Skeletal muscle tissue (tissue), 3 donors: ENCODE measurements at regions not wholly inside any gene's neighbourhood (a gene's known extent, or its start where the extent isn't known, plus 50 kb on each side); places are given as distances from the start of the nearest gene placed in this dataset.

Experiments used
- H3K27ac ChIP-seq: one replicate; pipeline ENCODE4 v1.7.0; 2013; ENCODE audit warnings: mild to moderate bottlenecking, low read depth, low read length, inconsistent platforms
- H3K27me3 ChIP-seq, 3 donors: one replicate each; pipeline ENCODE4 v1.7.0; 2013; ENCODE audit warnings: low read length in 3 of 3; ENCODE audit not compliant: control insufficient read depth in 3 of 3, insufficient read depth in 3 of 3
- H3K36me3 ChIP-seq, 3 donors: one replicate each; pipeline ENCODE4 v1.7.0; 2013; ENCODE audit warnings: low read length in 3 of 3; ENCODE audit not compliant: control insufficient read depth in 3 of 3, insufficient read depth in 3 of 3
- H3K4me1 ChIP-seq, 3 donors: one replicate each; pipeline ENCODE4 v1.7.0; 2013; ENCODE audit warnings: low read length in 3 of 3, mild to moderate bottlenecking in 3 of 3; ENCODE audit not compliant: control insufficient read depth in 3 of 3, insufficient read depth in 3 of 3
- H3K4me3 ChIP-seq, 3 donors: one replicate each; pipeline ENCODE4 v1.7.0; 2013; ENCODE audit warnings: low read length in 3 of 3
- H3K9ac ChIP-seq, 3 donors: one replicate each; pipeline ENCODE4 v1.7.0; 2013; ENCODE audit warnings: low read length in 3 of 3, mild to moderate bottlenecking in 3 of 3, moderate library complexity in 2 of 3, low read depth in 1 of 3
- H3K9me3 ChIP-seq, 3 donors: one replicate each; pipeline ENCODE4 v1.7.0; 2013; ENCODE audit warnings: low read length in 3 of 3; ENCODE audit not compliant: control insufficient read depth in 3 of 3
- donor health status: Osteomylitis.

DNA sequence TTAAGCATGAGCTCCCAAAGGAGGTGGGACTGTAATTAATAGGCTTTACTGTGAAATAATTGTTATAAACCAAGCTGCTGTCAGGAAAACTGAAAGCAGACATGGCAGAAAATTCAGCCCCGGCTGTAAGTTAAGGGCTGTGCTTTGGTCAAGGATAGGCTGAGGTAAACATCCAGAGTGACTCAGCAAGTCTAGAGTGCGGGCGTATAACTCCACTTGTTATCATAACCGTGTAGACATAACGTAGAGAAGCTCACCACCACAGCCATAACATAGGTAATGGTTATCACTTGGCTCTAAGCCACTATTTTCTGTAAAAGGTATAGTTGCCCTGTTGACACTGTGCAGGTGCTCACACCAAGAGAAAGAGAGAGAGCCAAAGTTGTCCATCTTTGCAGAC is 316.8 kb downstream of the DCDC2C start:
- no peaks in the 10 kb centered on the region for H3K27me3 ChIP-seq
- H3K36me3 ChIP-seq, result no peaks in the 10 kb centered on the region
- H3K4me3 ChIP-seq, result no peak overlapping the region
- no peaks in the 10 kb centered on the region for H3K9me3 ChIP-seq
- H3K27ac ChIP-seq, result no peak overlapping the region
- H3K9ac ChIP-seq, result no peak overlapping the region
- H3K4me1 ChIP-seq, result no peaks in the 10 kb centered on the region

DNA sequence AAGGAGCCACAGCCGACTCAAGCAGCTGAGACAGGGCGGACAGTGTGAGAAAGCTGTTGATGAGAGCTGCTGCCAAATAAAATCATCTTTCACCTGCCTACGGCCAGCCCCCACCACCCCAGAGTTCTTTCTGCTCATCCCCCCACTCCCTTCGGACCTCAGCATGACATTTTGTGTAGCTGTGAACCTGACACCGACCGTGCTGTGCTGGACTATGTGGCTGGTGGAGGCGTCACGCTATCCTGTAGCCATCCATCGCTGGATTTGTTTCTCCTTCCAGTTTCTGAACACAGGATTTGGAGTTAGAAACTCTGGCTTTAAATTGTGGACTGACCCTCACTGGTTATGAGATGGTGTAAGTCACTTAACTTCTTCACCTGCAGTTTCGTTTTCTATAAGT is 317.3 kb downstream of the DCDC2C start:
- H3K4me1 ChIP-seq, result no peaks in the 10 kb centered on the region

GRCh38 chr2:4024605-4025004 is 321.2 kb downstream of the DCDC2C start:
- H3K9ac ChIP-seq, result no peak overlapping the region
- H3K4me1 ChIP-seq, result no peaks in the 10 kb centered on the region
- H3K9me3 ChIP-seq, result no peaks in the 10 kb centered on the region
- no peak overlapping the region for H3K27ac ChIP-seq
- no peaks in the 10 kb centered on the region for H3K36me3 ChIP-seq
- H3K4me3 ChIP-seq, result no peak overlapping the region
- H3K27me3 ChIP-seq, result no peaks in the 10 kb centered on the region

More for the DNA sequence above, 317.3 kb downstream of the DCDC2C start:
- Histone ChIP-seq H3K4me3 (no peak overlapping the region), H3K27me3 (no peaks in the 10 kb centered on the region), H3K27ac (no peak overlapping the region), H3K9me3 (no peaks in the 10 kb centered on the region), H3K36me3 (no peaks in the 10 kb centered on the region), H3K9ac (no peak overlapping the region)

DNA sequence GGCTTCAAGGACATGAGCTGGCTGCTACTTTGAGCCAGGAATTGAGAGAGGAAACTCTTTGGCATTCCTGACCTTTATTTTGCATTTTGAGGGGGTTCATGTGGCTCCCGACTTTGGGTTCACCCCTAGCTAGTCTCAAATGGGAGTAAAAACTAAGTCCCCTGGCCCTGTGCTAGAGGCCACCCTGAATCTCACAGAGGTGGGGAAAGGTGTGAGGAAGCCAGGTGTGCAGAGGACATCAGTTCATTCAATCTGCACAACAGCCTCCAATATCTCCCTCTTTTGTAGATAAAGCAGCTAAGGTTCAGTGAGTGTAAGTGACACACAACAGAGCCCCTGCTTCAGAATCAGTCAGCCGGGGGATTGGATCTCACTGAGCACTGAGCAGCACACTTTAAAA is 325.7 kb downstream of the DCDC2C start:
- no peak overlapping the region for H3K9ac ChIP-seq
- no peaks in the 10 kb centered on the region for H3K9me3 ChIP-seq
- no peaks in the 10 kb centered on the region for H3K36me3 ChIP-seq
- H3K27me3 ChIP-seq, result no peaks in the 10 kb centered on the region
- no peak overlapping the region for H3K4me3 ChIP-seq
- no peaks in the 10 kb centered on the region for H3K4me1 ChIP-seq
- H3K27ac ChIP-seq, result no peak overlapping the region

- Histone ChIP-seq H3K27me3 (no peaks in the 10 kb centered on the region), H3K9ac (no peak overlapping the region), H3K36me3 (no peaks in the 10 kb centered on the region), H3K4me3 (no peak overlapping the region), H3K4me1 (no peaks in the 10 kb centered on the region), H3K27ac (no peak overlapping the region), H3K9me3 (peaks cover 0 to 4% (median 3%) of the 10 kb centered on the region in 3 donors)
Observed at GRCh38 chr2:4039896-4040295, 336.5 kb downstream of the DCDC2C start.

DNA sequence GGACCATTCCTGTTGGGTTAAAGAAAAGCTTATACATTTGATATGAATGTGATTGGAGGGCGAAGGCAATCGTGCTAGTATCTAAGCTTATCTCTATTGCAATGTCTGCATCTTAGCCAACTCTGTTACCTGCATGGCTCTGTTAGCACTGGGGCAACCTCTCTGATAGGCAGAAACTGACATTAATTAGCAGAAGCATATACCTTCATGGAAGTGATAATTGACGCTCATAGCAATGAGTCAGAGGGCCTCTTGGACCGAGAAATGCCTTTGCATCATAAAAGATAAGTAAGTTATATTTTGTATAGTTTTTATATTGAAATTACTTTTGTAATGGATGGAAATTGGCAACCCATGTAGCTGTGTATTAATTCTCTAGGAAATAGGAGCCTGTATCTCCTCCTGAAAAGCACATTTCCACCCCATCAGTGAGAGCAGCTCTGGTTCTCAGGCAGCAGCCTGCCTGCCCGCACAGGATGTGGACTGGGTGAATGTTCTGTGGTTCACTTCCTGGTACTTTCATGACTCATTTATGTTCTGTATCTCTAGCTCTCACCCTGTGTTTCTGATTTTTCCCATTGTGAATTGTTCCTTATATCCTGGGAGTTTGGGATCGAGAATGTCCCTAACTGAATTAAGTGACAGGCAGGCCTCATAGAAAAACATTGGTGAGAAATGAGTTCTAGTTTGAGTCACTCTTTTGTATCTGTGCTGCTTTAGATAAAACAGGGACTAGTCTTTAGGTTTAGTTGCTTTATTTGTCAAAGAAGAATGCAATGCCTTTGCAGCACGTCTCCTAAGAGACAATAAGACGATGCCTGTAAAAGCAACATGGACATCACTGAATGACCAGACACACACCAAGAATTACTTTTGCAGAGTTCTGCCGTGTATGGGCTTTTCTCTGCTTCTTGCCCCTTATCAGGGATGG is 344.9 kb downstream of the DCDC2C start:
- peaks cover 0 to 1% (median 0%) of the 10 kb centered on the region in 3 donors for H3K9me3 ChIP-seq
- no peaks in the 10 kb centered on the region for H3K36me3 ChIP-seq
- no peak overlapping the region for H3K27ac ChIP-seq
- no peak overlapping the region for H3K4me3 ChIP-seq
- H3K27me3 ChIP-seq, result no peaks in the 10 kb centered on the region
- no peak overlapping the region for H3K9ac ChIP-seq
- no peaks in the 10 kb centered on the region for H3K4me1 ChIP-seq

DNA sequence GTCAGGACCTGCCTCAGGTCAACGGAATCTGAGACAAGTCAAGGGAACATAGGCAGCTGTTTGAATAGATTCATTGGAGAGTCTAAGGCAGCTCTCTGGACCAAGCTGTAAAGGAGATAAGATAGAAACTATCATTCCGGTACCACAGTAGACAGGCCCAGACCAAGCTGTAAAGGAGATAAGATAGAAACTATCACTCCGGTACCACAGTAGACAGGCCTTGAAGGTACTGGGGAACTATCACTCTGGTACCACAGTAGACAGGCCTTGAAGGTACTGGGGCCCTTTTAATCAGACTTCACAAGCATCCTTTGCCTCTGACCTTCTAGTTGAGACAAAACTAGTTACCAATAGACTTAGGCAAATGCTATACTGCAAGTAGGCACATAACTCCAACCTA is 346.1 kb downstream of the DCDC2C start:
- Histone ChIP-seq H3K9me3 (no peaks in the 10 kb centered on the region), H3K4me1 (no peaks in the 10 kb centered on the region), H3K27me3 (no peaks in the 10 kb centered on the region), H3K36me3 (no peaks in the 10 kb centered on the region), H3K9ac (no peak overlapping the region), H3K4me3 (no peak overlapping the region), H3K27ac (no peak overlapping the region)

DNA sequence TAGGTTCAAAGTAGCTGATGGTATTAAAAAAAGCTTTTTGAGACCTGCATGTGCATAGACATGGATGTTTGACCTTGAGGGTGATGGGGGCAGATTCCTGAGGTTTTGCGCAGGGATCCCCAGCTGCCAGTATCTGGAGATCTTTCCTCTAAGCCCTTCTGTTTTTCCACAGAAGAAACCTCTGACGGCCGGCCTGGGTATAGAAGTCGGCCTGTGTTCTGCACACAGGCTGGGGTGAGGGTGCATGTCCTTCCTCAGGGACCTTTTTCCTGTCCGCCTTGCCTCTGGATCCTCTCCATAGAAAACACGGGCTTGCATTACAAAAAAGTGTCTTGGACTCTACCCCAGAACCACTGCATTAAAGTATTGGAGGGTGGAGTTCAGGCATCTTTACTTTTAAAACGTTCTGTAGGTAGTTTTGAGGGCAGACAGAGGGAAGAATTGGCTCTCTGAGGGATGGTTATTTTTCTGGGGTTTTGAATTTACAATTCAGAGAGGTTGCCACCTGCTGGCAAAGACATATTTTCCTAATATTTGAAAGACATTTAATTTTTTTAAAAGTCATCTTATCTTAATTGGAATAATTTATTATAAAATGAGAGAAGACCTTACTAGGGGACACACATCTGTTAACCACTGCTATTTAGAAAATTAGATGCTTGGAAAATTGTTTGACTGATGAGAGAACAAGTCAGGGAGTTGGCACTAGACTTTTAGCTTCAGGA is 350.6 kb downstream of the DCDC2C start:
- Histone ChIP-seq H3K9ac (no peak overlapping the region), H3K36me3 (no peaks in the 10 kb centered on the region), H3K27me3 (no peaks in the 10 kb centered on the region), H3K4me3 (no peak overlapping the region), H3K27ac (no peak overlapping the region), H3K4me1 (no peaks in the 10 kb centered on the region), H3K9me3 (no peaks in the 10 kb centered on the region)

GRCh38 chr2:4066217-4066616 is 362.8 kb downstream of the DCDC2C start:
- no peak overlapping the region for H3K9ac ChIP-seq
- H3K27me3 ChIP-seq, result peaks cover 0 to 1% (median 0%) of the 10 kb centered on the region in 3 donors
- H3K4me3 ChIP-seq, result no peak overlapping the region
- no peak overlapping the region for H3K27ac ChIP-seq
- H3K36me3 ChIP-seq, result no peaks in the 10 kb centered on the region
- no peaks in the 10 kb centered on the region for H3K4me1 ChIP-seq
- no peaks in the 10 kb centered on the region for H3K9me3 ChIP-seq

GRCh38 chr2:4073026-4073569 is 369.7 kb downstream of the DCDC2C start:
- H3K36me3 ChIP-seq, result no peaks in the 10 kb centered on the region
- H3K4me3 ChIP-seq, result no peak overlapping the region
- no peaks in the 10 kb centered on the region for H3K9me3 ChIP-seq
- H3K4me1 ChIP-seq, result no peaks in the 10 kb centered on the region
- H3K9ac ChIP-seq, result no peak overlapping the region
- peaks cover 0 to 2% (median 0%) of the 10 kb centered on the region in 3 donors for H3K27me3 ChIP-seq
- no peak overlapping the region for H3K27ac ChIP-seq
